ENCODE measurements at regions not wholly inside any gene's neighbourhood (a gene's known extent, or its start where the extent isn't known, plus 50 kb on each side); places are given as distances from the start of the nearest gene placed in this dataset.

- H4K91ac ChIP-seq (replicated peaks; ENCODE audit: insufficient read length, low read length) = no peak overlapping the region
- no peak overlapping the region for H4K5ac ChIP-seq (ENCODE audit: insufficient read length, low read depth, low read length)
- H3K14ac ChIP-seq (ENCODE audit: insufficient read length) = no peak overlapping the region
- no peak overlapping the region for H4K8ac ChIP-seq (ENCODE audit: extremely low read depth, insufficient read depth, low read length)
- 76% methylated on average over 5 of the region's 5 CpGs; no CpG with 5 or more reads in 1 of the 2 experiments for WGBS, 2 experiments (ENCODE audit: extremely low coverage in 1 of 2, insufficient coverage in 1 of 2, insufficient read length in 1 of 2, insufficient replicate concordance in 2 of 2, low coverage in 1 of 2, low lambda C conversion rate in 2 of 2, missing lambda C conversion rate in 1 of 2)
- no peak overlapping the region for H3K4ac ChIP-seq (replicated peaks; ENCODE audit: insufficient read length, low read depth, low read length)
- H3K79me2 ChIP-seq (ENCODE audit: control insufficient read depth in 1 of 2, insufficient read depth in 2 of 2, low read length in 2 of 2) = no peaks in the 10 kb centered on the region
- ChIA-PET CTCF (ENCODE audit: partially characterized antibody) (interaction anchor here (0.8 kb wide), 1 partner anchor 21 kb away, joined by 3 read pairs; no protein-coding TSS in a partner anchor), POLR2A (ENCODE audit: partially characterized antibody) (no interaction called here)
- H3K9ac ChIP-seq (replicated peaks in 1 of 4; ENCODE audit: extremely low read depth in 1 of 4, low read depth in 3 of 4, low read length in 3 of 4) = no peak overlapping the region
- no peak overlapping the region for H2BK5ac ChIP-seq (ENCODE audit: low read depth, low read length)
- no peak overlapping the region for H2AK5ac ChIP-seq (ENCODE audit: low read depth, low read length)
- no peak overlapping the region for H3K23ac ChIP-seq (ENCODE audit: insufficient read length)
- H3K27me3 ChIP-seq (replicated peaks in 1 of 4; ENCODE audit: control insufficient read depth in 3 of 4, extremely low read depth in 1 of 4, insufficient read depth in 3 of 4, low read length in 3 of 4) = no peaks in the 10 kb centered on the region
- H3K36me3 ChIP-seq (ENCODE audit: control insufficient read depth in 2 of 4, insufficient read depth in 4 of 4, low read length in 3 of 4) = no peaks in the 10 kb centered on the region
- H4K20me1 ChIP-seq (replicated peaks in 1 of 2; ENCODE audit: control insufficient read depth in 1 of 2, insufficient read depth in 2 of 2, low read length in 2 of 2) = no peaks in the 10 kb centered on the region
- no peak overlapping the region for H2AFZ ChIP-seq (ENCODE audit: low read length)
- H2BK15ac ChIP-seq (ENCODE audit: low read length) = no peak overlapping the region
- no peaks in the 10 kb centered on the region for H3K4me1 ChIP-seq (replicated peaks in 1 of 4; ENCODE audit: control insufficient read depth in 3 of 4, insufficient read depth in 4 of 4, low read length in 3 of 4)
- FAIRE-seq (no peak), DNase-seq (ENCODE audit: low read depth in 1 of 2, low spot score in 2 of 2) (no peak)
- no peak overlapping the region for H3K18ac ChIP-seq (ENCODE audit: extremely low read depth, low read length)
- H3K79me1 ChIP-seq (ENCODE audit: low read depth, low read length) = no peaks in the 10 kb centered on the region
- H2BK120ac ChIP-seq (replicated peaks; ENCODE audit: low read depth, low read length) = no peak overlapping the region
- H3K9me3 ChIP-seq (ENCODE audit: insufficient read depth in 2 of 2, low read depth in 1 of 2, low read length in 1 of 2) = no peaks in the 10 kb centered on the region
- H3K56ac ChIP-seq (replicated peaks; ENCODE audit: insufficient read length, low read depth, low read length) = no peak overlapping the region
- TF ChIP-seq SRF (IDR thresholded peaks at IDR 0.05; ENCODE audit: low read depth, low read length) (no peak), SP1 (IDR thresholded peaks at IDR 0.05; ENCODE audit: low read depth, low read length) (no peak), EZH2 (IDR thresholded peaks at IDR 0.05; ENCODE audit: low read depth, low read length, severe bottlenecking) (no peak), CHD1 (IDR thresholded peaks at IDR 0.05; ENCODE audit: low read depth, low read length) (no peak), KDM4A (IDR thresholded peaks at IDR 0.05; ENCODE audit: low read depth, low read length, severe bottlenecking) (no peak), SUZ12 (IDR thresholded peaks at IDR 0.05; ENCODE audit: low read length) (no peak), RBBP5 (IDR thresholded peaks at IDR 0.05; ENCODE audit: borderline replicate concordance, low read depth, low read length) (no peak), CEBPB (IDR thresholded peaks at IDR 0.05; ENCODE audit: low read depth, low read length) (no peak), BRCA1 (IDR thresholded peaks at IDR 0.05; ENCODE audit: low read depth, low read length) (no peak), BACH1 (IDR thresholded peaks at IDR 0.05; ENCODE audit: low read length) (no peak), HDAC6 (IDR thresholded peaks at IDR 0.05; ENCODE audit: low read depth, low read length) (no peak), TEAD4 (IDR thresholded peaks at IDR 0.05; ENCODE audit: low read depth, low read length) (no peak)
- no peak overlapping the region for H3K4me2 ChIP-seq (ENCODE audit: insufficient read depth in 1 of 2, low read depth in 2 of 2, low read length in 2 of 2)
- no peaks in the 10 kb centered on the region for H3K23me2 ChIP-seq (ENCODE audit: low read depth, low read length)
- no peak overlapping the region for H2BK20ac ChIP-seq (ENCODE audit: low read length)
- H3K4me3 ChIP-seq (ENCODE audit: extremely low read depth in 1 of 4, insufficient read depth in 2 of 4, low read depth in 3 of 4, low read length in 4 of 4) = no peak overlapping the region
- no peak overlapping the region for H2BK12ac ChIP-seq (ENCODE audit: low read depth, low read length)
- H3K27ac ChIP-seq (ENCODE audit: low read depth, low read length) = no peak overlapping the region
Measured at GRCh38 chr18:60646725-60647124, 274.1 kb upstream of the MC4R start.

Measured in H1 (cell line).